ENCODE measurements at regions not wholly inside any gene's neighbourhood (a gene's known extent, or its start where the extent isn't known, plus 50 kb on each side); places are given as distances from the start of the nearest gene placed in this dataset.
A peak's percentile ranks its signal among the peaks of the same experiment; 100 is the strongest.
"Not testable (repeated sequence)": the region's sequence is repeated elsewhere in the genome, so short reads cannot be mapped to it uniquely, and the experiment has no call there.

GRCh38 chr13:50130123-50130946, 115.1 kb downstream of the KCNRG start:
- DNase-seq = no peak

- no peak for DNase-seq
Measured at GRCh38 chr13:50131920-50132903, 117.0 kb downstream of the KCNRG start.

- no peak for DNase-seq
Measured at GRCh38 chr13:50132904-50133357, 117.7 kb downstream of the KCNRG start.

GRCh38 chr13:50133358-50133953, 118.2 kb downstream of the KCNRG start:
- no peak for DNase-seq

- no peak for DNase-seq
Measured at GRCh38 chr13:50136226-50136625, 121.0 kb downstream of the KCNRG start.

GRCh38 chr13:50136678-50137077, 121.4 kb downstream of the KCNRG start:
- DNase-seq = no peak

- not testable (repeated sequence) for DNase-seq
Measured at GRCh38 chr13:50139435-50139934, 124.2 kb downstream of the KCNRG start.

- DNase-seq = no peak
Measured at GRCh38 chr13:50140153-50140552, 124.9 kb downstream of the KCNRG start.

GRCh38 chr13:50140581-50141374, 125.5 kb downstream of the KCNRG start:
- DNase-seq = no peak

GRCh38 chr13:50141375-50141975, 126.2 kb downstream of the KCNRG start:
- DNase-seq = no peak

GRCh38 chr13:50144246-50145160, 129.3 kb downstream of the KCNRG start:
- DNase-seq = no peak

- no peak for DNase-seq
Measured at GRCh38 chr13:50149214-50149613, 134.0 kb downstream of the KCNRG start.

GRCh38 chr13:50149932-50150331, 134.7 kb downstream of the KCNRG start:
- peak; percentile 6 for DNase-seq

GRCh38 chr13:50152224-50152623, 137.0 kb downstream of the KCNRG start:
- no peak for DNase-seq

- DNase-seq = no peak
Measured at GRCh38 chr13:50152655-50153309, 137.5 kb downstream of the KCNRG start.

GRCh38 chr13:50153401-50153800, 138.2 kb downstream of the KCNRG start:
- no peak for DNase-seq

- DNase-seq = no peak
Measured at GRCh38 chr13:50153876-50154275, 138.6 kb downstream of the KCNRG start.

- DNase-seq = no peak
Measured at GRCh38 chr13:50154697-50155096, 139.5 kb downstream of the KCNRG start.

- DNase-seq = no peak
Measured at GRCh38 chr13:50156140-50156539, 140.9 kb downstream of the KCNRG start.

- DNase-seq = no peak
Measured at GRCh38 chr13:50156561-50157127, 141.4 kb downstream of the KCNRG start.

Measured in NCI-H1105 (cell line).